HFF-Myc (cell line): ENCODE measurements at regions not wholly inside any gene's neighbourhood (a gene's known extent, or its start where the extent isn't known, plus 50 kb on each side); places are given as distances from the start of the nearest gene placed in this dataset.

ENCODE experiments used
- DNase-seq: peaks from one replicate; pipeline ENCODE4 v3.0.0-alpha.2; 2011; ENCODE audit warnings: low read depth; ENCODE audit errors: extremely low read depth
- H3K4me3 ChIP-seq: replicated peaks from 2 replicates; pipeline ENCODE4 v1.5.1; 2011; ENCODE audit warnings: low read depth, mild to moderate bottlenecking, control low read depth, low read length
- TF ChIP-seq, protein P1 (sequence below): IDR thresholded peaks from 2 replicates; pipeline ENCODE4 v1.5.1; 2012; ENCODE audit warnings: mild to moderate bottlenecking, low read depth, low read length, control low read depth; ENCODE audit errors: missing control alignments

DNA sequence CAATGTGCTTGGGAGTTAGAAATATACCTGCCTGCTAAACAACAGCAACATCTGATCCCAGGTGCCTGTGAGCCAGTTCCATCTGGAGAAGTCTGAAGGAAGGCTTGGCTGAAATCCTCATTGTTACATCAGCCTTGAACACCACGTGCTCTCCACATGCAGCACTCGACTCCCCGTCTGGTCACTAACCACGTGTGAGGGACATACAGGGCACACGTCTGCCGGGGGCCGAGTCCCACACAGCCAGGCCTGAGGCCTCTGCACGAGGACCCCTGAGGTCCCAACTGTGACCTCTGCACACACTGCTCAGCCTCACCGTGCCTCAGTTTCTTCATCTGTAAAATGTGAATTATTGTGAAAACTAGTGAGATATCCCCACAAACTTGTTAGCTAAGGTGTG is 236.5 kb upstream of the SALL3 start:
- DNase-seq, result no peak
- TF ChIP-seq, protein P1, sequence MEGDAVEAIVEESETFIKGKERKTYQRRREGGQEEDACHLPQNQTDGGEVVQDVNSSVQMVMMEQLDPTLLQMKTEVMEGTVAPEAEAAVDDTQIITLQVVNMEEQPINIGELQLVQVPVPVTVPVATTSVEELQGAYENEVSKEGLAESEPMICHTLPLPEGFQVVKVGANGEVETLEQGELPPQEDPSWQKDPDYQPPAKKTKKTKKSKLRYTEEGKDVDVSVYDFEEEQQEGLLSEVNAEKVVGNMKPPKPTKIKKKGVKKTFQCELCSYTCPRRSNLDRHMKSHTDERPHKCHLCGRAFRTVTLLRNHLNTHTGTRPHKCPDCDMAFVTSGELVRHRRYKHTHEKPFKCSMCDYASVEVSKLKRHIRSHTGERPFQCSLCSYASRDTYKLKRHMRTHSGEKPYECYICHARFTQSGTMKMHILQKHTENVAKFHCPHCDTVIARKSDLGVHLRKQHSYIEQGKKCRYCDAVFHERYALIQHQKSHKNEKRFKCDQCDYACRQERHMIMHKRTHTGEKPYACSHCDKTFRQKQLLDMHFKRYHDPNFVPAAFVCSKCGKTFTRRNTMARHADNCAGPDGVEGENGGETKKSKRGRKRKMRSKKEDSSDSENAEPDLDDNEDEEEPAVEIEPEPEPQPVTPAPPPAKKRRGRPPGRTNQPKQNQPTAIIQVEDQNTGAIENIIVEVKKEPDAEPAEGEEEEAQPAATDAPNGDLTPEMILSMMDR, result no peak
- H3K4me3 ChIP-seq, result no peak overlapping the region

DNA sequence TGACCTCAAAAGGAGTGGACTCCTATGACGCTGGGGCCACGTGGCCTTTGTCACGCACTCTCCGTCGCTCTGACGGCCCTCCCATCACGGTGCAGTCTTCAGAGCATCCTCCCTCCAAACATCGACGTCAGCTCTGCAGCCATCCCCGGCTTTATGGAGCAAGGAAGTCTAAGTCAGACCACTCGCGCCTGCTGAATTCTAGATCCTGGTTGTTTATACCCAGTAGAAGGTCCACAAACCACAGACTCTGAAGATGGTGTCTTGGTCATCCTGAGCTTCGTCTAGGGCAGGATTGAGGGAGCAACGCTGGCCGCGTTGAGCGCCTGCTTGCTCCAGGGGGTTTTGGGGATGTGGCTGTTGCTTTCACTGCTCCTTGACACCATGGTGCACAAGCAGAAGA is 228.0 kb upstream of the SALL3 start:
- TF ChIP-seq, protein P1, result no peak
- H3K4me3 ChIP-seq, result no peak overlapping the region
- DNase-seq, result no peak

DNA sequence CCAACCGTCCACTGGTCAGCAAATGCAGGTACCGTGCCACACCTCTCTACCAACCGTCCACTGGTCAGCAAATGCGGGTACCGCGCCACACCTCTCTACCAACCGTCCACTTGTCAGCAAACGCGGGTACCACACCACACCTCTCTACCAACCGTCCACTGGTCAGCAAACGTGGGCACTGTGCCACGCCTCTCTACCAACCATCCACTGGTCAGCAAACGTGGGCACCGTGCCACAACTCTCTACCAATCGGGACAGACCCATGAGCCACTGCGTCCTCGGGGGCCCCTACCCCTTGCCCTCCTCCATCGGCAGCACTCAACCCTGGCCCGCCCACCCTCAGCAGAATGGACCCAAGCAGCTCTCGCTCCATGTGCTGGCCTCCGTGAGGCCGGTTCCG is 226.4 kb upstream of the SALL3 start:
- no peak for DNase-seq
- no peak overlapping the region for H3K4me3 ChIP-seq
- TF ChIP-seq, protein P1, result no peak

DNA sequence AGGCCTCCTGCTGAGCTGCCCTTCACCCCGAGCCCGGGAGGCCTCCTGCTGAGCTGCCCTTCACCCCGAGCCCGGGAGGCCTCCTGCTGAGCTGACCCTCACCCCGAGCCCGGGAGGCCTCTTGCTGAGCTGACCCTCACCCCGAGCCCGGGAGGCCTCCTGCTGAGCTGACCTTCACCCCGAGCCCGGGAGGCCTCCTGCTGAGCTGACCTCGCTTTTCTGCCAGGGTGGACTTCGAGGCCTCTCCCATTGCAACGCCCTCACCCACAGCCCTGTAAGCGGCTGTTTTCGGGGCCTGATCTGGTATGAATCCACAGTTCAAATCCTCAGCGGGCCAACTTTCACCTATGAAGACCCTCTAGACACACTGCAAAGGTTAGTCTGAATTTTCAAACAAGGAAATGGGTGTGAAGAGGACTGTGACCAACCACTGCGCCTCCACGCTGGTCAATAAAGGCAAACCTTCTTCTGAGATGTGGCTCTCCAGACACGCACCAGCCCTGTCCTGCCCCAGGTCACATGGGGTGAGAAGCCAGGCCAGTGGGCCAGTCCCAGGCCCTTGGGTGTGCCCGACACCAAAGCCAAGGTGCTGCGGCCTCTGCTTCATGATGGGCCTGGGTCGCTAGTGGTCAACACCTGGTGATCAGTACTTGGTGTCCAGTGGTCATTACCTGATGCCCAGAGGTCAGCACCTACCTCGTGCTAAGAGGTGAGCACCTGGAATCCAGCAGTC is 225.1 kb upstream of the SALL3 start:
- TF ChIP-seq, protein P1, result no peak
- no peak for DNase-seq
- no peak overlapping the region for H3K4me3 ChIP-seq

DNA sequence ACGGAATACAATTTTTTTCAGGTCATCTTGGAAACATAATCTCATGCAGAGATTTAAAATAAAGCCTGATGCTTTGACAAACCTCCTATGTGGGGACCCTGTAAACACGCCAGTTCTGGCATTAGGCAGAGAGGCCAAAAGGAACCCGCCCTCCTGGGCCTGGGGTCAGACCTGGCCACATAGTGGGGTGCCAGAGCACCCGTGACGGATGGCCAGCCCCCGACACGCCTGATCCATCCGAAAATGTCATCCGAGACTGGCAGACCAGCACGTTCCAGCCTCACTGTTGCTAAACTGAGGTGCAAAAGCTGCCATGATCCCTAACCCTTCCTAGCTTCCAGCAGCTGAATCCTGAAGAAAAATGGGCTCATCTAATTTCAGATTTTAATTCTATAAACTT is 222.6 kb upstream of the SALL3 start:
- TF ChIP-seq, protein P1, result no peak
- H3K4me3 ChIP-seq, result no peak overlapping the region
- no peak for DNase-seq

DNA sequence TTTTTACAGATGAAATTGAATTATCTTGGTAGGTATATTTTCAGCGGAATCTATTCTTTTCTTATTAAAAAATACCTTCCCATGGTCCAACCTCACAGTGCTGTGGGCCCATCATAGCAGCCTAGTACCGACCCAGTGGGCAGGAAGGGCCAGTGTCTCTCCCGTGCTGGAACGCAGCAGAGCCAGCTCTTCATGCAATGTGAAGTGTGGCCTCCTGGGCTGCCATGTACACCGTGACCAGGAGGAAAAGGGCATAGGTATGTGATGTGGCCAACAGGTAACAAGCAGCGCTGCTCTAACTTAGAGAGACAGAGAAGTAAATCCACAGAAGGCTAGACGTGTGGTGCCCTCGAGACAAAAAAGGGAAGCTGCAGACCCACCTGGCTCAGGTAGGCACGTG is 221.1 kb upstream of the SALL3 start:
- no peak for DNase-seq
- H3K4me3 ChIP-seq, result no peak overlapping the region
- TF ChIP-seq, protein P1, result no peak

DNA sequence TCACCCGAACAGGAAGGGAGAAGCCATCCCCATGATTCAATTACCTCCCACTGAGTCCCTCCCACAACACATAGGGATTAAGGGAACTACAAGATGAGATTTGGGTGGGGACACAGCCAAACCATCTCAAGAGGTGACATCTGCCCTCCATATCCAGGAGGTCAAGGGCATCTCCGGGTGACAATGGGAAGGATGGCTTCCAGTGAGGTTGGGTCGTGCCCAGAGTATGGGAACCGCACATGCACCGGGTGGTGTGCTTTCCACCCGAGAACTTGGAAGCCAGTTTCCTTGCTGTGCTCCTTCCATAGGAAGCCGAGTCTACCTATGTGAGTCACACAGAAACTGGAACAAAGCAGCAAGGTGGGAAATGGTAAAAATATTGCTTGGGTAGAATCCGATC is 216.9 kb upstream of the SALL3 start:
- H3K4me3 ChIP-seq, result no peak overlapping the region
- no peak for DNase-seq
- TF ChIP-seq, protein P1, result no peak
